RWPE1 (cell line): ENCODE measurements at regions not wholly inside any gene's neighbourhood (a gene's known extent, or its start where the extent isn't known, plus 50 kb on each side); places are given as distances from the start of the nearest gene placed in this dataset.

Experiments
- CTCF ChIA-PET: fragments of 350-600 bp; sonication (Branson Sonifier 250); formaldehyde crosslinking; extraction: SDS; loops from one replicate; lab custom pipeline; 2021; lab: Yijun Ruan, JAX
- POLR2A ChIA-PET: fragments of 400-600 bp; formaldehyde crosslinking; extraction: SDS; loops from one replicate; lab custom pipeline; 2020; ENCODE audit warnings: antibody characterized with exemption; ENCODE audit not compliant: low non-redundant PET; lab: Yijun Ruan, JAX
- DNase-seq: peaks from one replicate; pipeline ENCODE4 v3.0.0; 2012; ENCODE audit warnings: low spot score
- H3K27ac ChIP-seq: fragments of 450-650 bp; 2 replicates; pipeline ENCODE4 v1.5.1; 2017
- TF ChIP-seq, protein P1 (sequence below): fragments of 450-650 bp; conservative IDR thresholded peaks from 2 replicates; pipeline ENCODE4 v1.5.1; 2017; ENCODE audit warnings: low read depth, mild to moderate bottlenecking

DNA sequence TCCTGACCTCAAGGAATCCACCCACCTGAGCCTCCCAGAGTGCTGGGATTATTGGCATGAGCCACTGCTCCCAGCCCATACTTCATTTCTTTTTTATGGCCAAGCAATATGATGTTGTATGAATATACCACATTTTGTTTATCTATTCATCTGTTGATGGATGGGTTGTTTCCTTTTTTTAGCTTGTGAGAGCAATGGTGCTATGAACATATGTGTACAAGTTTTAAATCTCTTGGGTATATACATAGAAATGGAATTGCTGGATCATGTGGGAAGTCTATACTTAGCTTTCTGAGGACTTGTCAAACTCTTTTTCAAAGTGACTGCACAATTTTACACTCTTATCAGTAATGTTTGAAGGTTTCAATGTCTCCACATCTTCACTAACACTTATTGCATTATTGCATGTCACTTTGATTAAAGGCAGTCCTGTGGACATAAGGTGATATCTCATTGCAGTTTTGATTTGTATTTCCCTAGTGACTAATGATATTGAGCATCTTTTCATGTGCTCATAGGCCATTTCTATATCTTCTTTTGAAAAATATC, 167.1 kb upstream of the SPHKAP start:
- TF ChIP-seq, protein P1, sequence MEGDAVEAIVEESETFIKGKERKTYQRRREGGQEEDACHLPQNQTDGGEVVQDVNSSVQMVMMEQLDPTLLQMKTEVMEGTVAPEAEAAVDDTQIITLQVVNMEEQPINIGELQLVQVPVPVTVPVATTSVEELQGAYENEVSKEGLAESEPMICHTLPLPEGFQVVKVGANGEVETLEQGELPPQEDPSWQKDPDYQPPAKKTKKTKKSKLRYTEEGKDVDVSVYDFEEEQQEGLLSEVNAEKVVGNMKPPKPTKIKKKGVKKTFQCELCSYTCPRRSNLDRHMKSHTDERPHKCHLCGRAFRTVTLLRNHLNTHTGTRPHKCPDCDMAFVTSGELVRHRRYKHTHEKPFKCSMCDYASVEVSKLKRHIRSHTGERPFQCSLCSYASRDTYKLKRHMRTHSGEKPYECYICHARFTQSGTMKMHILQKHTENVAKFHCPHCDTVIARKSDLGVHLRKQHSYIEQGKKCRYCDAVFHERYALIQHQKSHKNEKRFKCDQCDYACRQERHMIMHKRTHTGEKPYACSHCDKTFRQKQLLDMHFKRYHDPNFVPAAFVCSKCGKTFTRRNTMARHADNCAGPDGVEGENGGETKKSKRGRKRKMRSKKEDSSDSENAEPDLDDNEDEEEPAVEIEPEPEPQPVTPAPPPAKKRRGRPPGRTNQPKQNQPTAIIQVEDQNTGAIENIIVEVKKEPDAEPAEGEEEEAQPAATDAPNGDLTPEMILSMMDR: no peak
- CTCF ChIA-PET: no interaction called here
- POLR2A ChIA-PET: no interaction called here
- DNase-seq: no peak
- no peak overlapping the region for H3K27ac ChIP-seq

GRCh38 chr2:228344531-228344930, 163.0 kb upstream of the SPHKAP start:
- ChIA-PET POLR2A (no interaction called here), CTCF (no interaction called here)
- TF ChIP-seq, protein P1: no peak
- no peak overlapping the region for H3K27ac ChIP-seq
- no peak for DNase-seq

DNA sequence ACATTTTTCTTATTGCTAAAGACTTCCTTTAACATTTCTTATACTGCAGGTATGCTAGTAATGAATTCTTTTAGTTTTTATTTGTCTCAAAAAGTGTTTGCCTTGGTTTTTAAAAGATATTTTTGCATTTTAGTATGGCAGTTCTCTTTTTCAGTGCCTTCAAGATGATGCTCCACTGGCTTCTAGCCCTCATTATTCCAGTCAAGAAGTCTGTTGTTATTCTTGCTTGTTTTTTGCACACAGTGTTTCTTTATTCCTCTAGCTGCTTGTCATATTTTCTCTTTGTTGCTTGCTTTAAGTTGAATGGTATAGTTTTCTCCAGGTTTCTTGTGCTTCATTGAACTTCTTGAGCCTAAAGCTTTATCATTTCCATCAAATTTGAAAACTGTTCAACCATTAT, 158.0 kb upstream of the SPHKAP start:
- no peak overlapping the region for H3K27ac ChIP-seq
- no peak for DNase-seq
- TF ChIP-seq, protein P1: no peak
- ChIA-PET POLR2A (no interaction called here), CTCF (interaction anchor here (0.8 kb wide), 1 partner anchor 84 kb away, joined by 3 read pairs; no protein-coding TSS in a partner anchor)

- no peak overlapping the region for H3K27ac ChIP-seq
- DNase-seq: no peak
- TF ChIP-seq, protein P1: no peak
- CTCF ChIA-PET: no interaction called here
- POLR2A ChIA-PET: no interaction called here
Observed at GRCh38 chr2:228334180-228334579, 152.7 kb upstream of the SPHKAP start.

DNA sequence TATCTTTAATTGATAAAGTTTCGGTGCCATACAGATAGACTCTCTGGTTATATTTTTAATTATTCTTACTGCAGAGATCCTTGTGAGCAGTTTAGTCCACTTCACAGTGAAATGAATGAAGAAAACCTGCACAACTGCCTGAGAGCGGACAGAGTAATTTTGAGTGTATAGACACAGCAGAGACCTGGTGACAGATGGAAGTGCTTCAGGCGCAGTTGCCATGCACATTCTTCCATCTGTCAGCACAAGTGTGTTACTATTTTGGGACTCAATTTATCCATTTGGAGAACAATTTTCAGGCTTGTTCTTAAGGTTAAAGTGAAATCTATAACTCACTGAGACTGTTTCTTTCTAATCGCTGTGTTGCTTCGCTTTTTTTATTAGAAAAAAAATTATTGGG, 147.8 kb upstream of the SPHKAP start:
- POLR2A ChIA-PET: no interaction called here
- TF ChIP-seq, protein P1: no peak
- DNase-seq: no peak
- no peak overlapping the region for H3K27ac ChIP-seq
- CTCF ChIA-PET: no interaction called here

- TF ChIP-seq, protein P1: no peak
- H3K27ac ChIP-seq: no peak overlapping the region
- no peak for DNase-seq
- ChIA-PET POLR2A (no interaction called here), CTCF (no interaction called here)
Observed at GRCh38 chr2:228321015-228321414, 139.5 kb upstream of the SPHKAP start.

- DNase-seq: peak; percentile 11
- ChIA-PET POLR2A (no interaction called here), CTCF (no interaction called here)
- TF ChIP-seq, protein P1: no peak
- no peak overlapping the region for H3K27ac ChIP-seq
Observed at GRCh38 chr2:228318218-228318617, 136.7 kb upstream of the SPHKAP start.
